ENCODE measurements at regions not wholly inside any gene's neighbourhood (a gene's known extent, or its start where the extent isn't known, plus 50 kb on each side); places are given as distances from the start of the nearest gene placed in this dataset.
"Not testable (repeated sequence)": the region's sequence is repeated elsewhere in the genome, so short reads cannot be mapped to it uniquely, and the experiment has no call there.

DNA sequence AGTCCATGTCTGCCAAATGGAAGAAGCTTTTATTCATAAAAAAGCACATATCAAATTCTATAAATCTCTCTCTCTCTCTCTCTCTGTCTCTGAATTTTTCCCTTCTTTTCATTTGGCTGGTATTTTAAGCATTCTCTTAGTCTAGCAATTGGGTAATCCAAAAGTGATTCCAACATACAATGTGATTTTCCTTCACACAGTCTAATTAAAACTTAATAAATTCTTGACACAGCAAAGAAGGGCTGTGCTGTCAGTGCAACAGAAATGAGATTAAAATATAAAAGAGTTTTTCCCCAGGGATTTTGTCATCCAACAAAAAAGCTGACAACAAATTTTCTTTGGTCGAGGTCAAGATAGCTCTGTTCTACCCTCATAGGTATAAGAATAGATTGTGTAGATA is 216.9 kb downstream of the CENPC start:
- DNase-seq: no peak

- no peak for DNase-seq
Observed at GRCh38 chr4:67328018-67328278, 217.4 kb downstream of the CENPC start.

GRCh38 chr4:67327245-67328017 is 217.9 kb downstream of the CENPC start:
- peak; percentile 28 for DNase-seq

- DNase-seq: no peak
Observed at GRCh38 chr4:67325791-67326190, 219.5 kb downstream of the CENPC start.

GRCh38 chr4:67320645-67321044 is 224.7 kb downstream of the CENPC start:
- DNase-seq: no peak

DNA sequence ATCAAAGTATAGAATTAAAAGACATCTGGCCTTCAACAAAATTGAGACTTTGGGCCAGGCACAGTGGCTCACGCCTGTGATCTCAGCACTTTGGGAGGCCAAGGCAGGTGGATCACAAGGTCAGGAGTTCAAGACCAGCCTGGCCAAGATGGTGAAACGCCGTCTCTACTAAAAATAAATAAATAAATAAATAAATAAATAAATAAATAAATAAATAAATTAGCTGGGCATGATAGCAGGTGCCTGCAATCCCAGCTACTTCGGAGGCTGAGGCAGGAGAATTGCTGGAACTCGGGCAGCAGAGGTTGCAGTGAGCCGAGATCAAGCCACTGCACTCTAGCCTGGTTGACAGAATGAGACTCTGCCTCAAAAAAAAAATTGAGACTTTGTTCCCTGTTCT is 225.7 kb downstream of the CENPC start:
- not testable (repeated sequence) for DNase-seq

GRCh38 chr4:67300497-67301185 is 244.7 kb downstream of the CENPC start:
- DNase-seq: not testable (repeated sequence)

GRCh38 chr4:67292636-67293035 is 252.7 kb downstream of the CENPC start:
- DNase-seq: no peak

DNA sequence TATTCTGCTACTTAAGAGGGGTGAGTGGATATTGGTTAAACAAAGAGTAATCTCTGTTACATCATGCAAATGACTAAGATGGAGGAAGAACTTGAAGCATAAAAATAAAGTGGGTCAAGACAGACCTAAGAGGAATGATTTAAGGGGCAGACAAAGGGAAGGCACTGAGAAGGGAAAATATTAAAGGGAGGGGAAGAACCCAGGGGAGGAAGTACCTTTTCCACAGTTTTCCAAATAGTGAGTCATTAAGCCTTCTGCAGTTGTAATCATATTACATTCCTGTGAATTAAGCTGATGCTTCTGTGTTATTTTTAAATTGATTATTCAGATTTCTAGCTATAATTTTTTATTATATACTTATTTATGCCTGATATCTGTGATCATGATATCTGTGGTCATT is 253.3 kb downstream of the CENPC start:
- no peak for DNase-seq

- DNase-seq: no peak
Observed at GRCh38 chr4:67291644-67292043, 253.7 kb downstream of the CENPC start.

DNA sequence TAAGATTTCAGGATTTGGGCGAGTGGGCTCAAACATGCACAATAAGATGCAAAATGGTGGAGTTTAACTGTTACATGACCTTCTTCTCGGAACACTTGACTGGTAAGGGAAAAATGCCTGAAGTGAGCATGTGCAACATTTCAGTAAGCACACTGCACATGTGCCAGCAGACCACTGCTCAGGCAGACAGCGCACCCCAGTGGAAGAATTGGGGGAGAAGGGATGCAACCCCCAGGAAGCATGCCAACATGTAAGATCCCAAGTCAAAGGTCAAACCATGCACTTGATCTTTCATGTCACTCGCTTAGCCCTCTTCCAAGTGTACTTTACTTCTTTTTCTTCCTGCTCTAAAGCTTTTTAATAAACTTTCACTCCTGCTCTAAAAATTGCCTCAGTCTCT is 256.3 kb downstream of the CENPC start:
- no peak for DNase-seq

- no peak for DNase-seq
Observed at GRCh38 chr4:67286724-67287123, 258.6 kb downstream of the CENPC start.

GRCh38 chr4:67282749-67283148 is 262.6 kb downstream of the CENPC start:
- DNase-seq: no peak

DNA sequence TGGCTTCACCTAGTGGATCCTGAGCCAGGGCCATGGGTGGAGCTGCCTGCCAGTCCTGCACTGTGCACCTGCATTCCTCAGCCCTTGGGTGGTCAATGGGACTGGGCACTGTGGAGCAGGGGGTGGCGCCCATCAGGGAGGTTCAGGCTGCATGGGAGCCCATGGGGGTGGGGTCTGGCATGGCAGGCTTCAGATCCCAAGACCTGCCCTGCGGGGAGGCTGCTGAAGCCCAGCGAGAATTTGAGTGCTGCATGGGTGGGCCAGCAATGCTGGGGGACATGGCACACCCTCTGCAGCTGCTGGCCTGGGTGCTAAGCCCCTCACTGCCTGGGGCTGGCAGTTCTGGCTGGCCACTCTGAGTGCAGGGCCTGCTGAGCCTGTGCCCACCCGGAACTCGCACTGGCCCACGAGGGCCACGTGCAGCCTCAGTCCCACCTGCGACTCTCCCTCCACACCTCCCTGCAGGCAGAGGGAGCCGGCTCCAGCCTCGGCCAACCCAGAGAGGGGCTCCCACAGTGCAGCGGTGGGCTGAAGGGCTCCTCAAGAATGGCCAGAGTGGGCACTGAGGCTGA is 270.0 kb downstream of the CENPC start:
- no peak for DNase-seq

DNA sequence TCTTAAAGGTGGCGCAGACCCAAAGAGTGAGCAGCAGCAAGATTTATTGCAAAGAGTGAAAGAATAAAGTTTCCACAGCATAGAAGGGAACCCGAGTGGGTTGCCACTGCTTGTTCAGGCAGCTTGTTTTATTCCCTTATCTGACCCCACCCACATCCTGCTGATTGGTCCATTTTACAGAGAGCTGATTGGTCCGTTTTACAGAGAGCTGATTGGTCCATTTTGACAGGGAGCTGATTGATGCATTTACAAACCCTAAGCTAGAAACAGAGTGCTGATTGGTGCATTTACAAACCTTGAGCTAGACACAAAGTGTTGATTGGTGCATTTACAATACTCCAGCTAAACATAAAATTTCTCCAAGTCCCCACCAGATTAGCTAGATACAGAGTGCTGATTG is 270.6 kb downstream of the CENPC start:
- not testable (repeated sequence) for DNase-seq

GRCh38 chr4:67273666-67274065 is 271.6 kb downstream of the CENPC start:
- no peak for DNase-seq

DNA sequence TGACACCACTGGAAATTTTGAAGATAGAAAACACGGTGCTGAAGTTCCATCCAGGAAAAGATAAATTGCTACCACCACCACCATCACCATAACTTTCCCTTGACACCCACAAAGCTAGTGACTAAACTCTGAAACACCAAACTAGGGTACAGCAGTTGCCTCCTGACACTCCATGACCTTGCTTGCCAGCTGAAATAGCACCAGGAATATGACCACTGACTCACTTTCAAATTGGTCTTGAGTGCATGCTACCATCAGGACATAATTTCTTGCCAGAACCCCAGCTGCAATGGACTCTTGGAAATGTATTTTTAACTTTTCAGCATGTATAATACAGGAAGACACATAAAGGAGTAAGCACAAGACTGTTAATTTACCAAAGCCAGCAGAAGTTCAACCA is 283.3 kb downstream of the CENPC start:
- no peak for DNase-seq

GRCh38 chr4:67256388-67257043 is 288.8 kb downstream of the CENPC start:
- no peak for DNase-seq

- DNase-seq: no peak
Observed at GRCh38 chr4:67250131-67250896, 295.0 kb downstream of the CENPC start.

- no peak for DNase-seq
Observed at GRCh38 chr4:67236788-67237187, 308.5 kb downstream of the CENPC start.

DNA sequence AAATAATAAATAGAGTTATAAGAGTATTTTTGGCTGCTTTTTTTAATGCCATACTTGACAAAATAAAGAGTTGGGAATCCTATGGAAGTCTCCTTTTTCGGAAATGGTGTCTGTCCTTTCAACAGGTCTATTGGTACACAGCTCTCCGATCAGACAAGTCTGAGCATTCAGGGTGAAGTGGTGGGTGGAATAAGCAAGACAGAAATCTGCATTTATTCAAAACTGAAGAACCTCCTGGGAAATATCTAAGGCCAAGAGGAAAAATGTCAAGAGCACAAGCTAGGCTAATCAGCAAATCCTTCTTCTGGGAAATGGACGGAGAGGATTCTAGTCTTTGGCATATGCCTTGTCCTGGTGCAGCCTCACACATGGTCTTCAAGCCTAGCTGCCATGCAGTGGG is 309.0 kb downstream of the CENPC start:
- DNase-seq: no peak

GRCh38 chr4:67234296-67234695 is 311.0 kb downstream of the CENPC start:
- no peak for DNase-seq

GRCh38 chr4:67229148-67229547 is 316.2 kb downstream of the CENPC start:
- DNase-seq: no peak

Measured in central memory CD4-positive, alpha-beta T cell (primary cell).